C4-2B (cell line): ENCODE measurements at regions not wholly inside any gene's neighbourhood (a gene's known extent, or its start where the extent isn't known, plus 50 kb on each side); places are given as distances from the start of the nearest gene placed in this dataset.

Experiments
- ZFX ChIP-seq: fragments of 450-650 bp; IDR thresholded peaks from 2 replicates; pipeline ENCODE4 v1.6.1; 2017
- TF ChIP-seq, protein P1 (sequence below): fragments of 450-650 bp; conservative IDR thresholded peaks from 2 replicates; pipeline ENCODE4 v1.5.1; 2017; ENCODE audit warnings: mild to moderate bottlenecking

DNA sequence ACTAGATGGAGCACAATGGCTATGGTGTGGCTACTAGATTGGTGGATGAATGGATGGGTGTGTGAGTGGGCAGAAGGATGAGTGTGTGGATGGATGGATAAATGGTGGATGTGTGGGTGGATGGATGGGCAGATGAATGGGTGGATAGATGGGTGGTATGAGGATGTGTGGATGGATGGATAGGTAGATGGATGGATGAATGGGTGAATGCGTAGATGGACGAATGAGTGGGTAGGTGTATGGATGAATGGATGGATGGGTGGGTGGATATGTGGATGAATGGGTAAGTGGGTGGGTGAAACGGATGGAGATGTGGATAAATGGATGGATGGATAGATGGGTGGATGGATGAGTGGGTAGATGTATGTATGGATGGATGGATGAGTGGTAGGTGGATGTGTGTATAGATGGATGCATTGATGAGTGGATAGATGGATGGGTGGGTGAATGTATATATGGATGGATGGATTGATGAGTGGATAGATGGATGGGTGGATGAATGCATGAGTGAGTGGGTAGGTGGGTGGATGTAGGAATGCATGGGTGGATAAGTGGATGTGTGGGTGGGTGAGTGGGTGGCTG, 114.2 kb downstream of the TEX29 start:
- TF ChIP-seq, protein P1, sequence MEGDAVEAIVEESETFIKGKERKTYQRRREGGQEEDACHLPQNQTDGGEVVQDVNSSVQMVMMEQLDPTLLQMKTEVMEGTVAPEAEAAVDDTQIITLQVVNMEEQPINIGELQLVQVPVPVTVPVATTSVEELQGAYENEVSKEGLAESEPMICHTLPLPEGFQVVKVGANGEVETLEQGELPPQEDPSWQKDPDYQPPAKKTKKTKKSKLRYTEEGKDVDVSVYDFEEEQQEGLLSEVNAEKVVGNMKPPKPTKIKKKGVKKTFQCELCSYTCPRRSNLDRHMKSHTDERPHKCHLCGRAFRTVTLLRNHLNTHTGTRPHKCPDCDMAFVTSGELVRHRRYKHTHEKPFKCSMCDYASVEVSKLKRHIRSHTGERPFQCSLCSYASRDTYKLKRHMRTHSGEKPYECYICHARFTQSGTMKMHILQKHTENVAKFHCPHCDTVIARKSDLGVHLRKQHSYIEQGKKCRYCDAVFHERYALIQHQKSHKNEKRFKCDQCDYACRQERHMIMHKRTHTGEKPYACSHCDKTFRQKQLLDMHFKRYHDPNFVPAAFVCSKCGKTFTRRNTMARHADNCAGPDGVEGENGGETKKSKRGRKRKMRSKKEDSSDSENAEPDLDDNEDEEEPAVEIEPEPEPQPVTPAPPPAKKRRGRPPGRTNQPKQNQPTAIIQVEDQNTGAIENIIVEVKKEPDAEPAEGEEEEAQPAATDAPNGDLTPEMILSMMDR: no peak
- TF ChIP-seq ZFX: no peak
